ENCODE measurements at regions not wholly inside any gene's neighbourhood (a gene's known extent, or its start where the extent isn't known, plus 50 kb on each side); places are given as distances from the start of the nearest gene placed in this dataset.
"Not testable (repeated sequence)": the region's sequence is repeated elsewhere in the genome, so short reads cannot be mapped to it uniquely, and the experiment has no call there.

DNA sequence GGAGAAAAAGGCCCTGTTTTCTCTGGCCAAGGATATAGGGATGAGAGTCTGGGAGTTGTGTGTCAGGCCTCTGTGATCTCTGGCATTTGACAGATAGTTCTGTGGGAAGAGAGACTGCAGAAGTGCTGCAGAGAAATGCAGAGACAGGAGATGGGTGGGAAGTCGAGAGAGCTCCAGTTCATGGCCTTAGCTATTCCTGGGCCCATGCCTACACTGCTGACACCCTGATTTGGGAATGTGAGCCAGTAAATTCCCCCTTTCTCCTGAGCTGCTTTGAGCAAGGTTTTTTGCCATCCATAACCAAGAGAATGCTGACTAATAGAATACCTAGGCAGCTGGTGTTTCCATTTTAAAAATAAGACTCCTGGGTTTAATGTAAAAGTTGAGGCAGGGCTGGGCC, 59.3 kb downstream of the EBLN2 start:
- no peak for DNase-seq

- no peak for DNase-seq
Observed at GRCh38 chr3:73121669-73122331, 60.3 kb downstream of the EBLN2 start.

DNA sequence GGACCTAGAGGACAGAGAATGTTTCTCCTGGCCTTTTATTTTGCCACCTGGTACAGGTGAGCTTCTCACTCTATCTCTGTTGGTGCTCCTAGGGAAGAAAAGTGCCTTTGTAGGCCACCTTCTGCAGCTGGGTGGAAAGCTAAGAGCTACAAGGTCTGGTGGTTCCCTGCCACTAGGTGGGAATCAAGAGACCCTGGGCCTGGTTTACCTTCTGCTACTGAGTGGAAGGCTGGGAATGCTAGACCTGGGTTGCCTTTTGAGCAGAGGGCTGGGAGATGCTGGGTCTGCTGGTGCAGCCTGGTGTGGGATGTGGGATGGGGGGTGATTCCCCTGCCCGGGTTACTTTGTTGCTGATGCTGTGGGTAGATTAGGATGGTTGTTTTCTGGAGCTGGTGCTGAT, 72.6 kb downstream of the EBLN2 start:
- no peak for DNase-seq

DNA sequence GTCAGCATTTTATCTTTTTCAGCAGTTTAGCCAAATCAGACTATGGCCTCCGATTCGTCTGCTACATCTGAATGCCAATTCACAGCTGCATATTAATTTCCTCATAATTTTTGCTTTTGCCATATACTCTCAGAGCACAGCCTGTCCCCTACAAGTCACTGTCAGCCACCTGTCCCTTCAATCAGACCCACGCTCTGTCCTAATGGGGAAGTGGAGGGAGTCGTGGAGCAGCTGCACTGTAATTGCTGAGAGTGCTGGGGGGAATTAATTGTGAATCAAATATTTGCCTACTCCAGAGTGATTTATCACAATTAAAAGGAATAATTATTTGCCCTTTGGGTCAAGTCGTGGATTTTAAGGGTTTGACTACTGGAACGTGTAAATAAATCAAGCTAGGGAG, 75.5 kb downstream of the EBLN2 start:
- DNase-seq: no peak

DNA sequence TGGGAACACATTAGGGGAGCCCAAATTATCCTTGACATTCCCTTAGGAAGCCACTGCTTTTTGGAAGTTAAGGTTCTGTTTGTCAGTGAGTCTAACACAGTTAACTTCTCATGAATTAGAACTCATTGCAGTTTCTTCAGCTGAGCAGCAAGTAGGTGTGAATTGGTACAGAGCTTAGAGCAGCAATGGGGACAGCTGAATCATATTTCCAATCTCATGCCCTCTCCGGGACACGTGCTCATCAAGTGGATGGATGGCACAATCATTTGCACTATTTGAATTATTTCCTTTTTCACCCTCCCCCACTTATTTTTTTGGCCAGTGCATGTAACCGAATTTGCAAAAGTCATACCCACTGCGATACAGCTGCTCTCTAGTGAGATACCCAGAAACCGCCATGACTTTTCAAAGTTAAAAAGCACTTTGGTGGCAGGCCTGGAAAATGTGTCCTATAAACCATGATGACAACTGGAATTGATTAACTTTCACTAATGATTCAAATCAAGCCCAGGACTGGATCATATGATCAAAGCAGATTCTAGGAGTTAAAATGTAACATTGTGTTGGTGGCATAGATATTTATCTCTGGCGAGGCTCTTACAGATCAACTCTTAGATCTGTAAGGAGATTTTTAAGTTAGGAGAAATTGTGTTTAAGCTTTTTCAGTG, 76.4 kb downstream of the EBLN2 start:
- no peak for DNase-seq

DNA sequence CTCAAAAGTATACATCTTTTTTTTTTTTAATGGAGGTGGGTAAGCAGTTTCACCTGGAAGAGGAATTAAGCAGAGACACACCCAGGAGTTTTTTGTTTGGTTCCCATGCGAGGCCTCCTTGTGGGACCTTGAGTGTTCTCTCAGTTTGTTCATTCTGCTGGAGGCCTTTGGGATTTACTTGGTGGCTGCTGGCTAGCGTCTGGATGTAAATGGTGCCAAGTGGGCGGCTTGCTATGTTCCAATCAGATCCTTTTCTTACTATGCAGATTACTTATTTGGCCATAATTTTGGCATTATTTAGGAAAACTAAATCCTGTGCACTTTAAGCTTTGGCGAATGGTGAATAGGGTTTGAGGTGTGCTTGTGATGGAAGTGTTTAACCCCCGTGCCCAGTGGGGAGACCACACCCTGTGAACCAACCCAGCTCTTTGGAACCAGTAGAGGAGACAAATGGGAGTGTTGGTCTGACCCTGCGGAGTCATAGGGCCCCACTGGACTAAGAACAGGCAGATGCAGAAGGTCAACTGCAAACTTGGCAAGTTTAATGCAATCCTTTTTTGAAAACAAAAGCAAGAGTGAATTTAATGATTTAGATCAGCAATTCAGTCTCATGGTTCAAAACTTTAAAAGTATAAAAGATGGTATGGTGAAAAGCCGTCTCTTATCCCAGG, 79.4 kb downstream of the EBLN2 start:
- no peak for DNase-seq

- DNase-seq: no peak
Observed at GRCh38 chr3:73141525-73141924, 80.1 kb downstream of the EBLN2 start.

- DNase-seq: no peak
Observed at GRCh38 chr3:73143401-73143800, 81.9 kb downstream of the EBLN2 start.

- DNase-seq: peak; percentile 83
Observed at GRCh38 chr3:73143821-73144237, 82.4 kb downstream of the EBLN2 start.

DNA sequence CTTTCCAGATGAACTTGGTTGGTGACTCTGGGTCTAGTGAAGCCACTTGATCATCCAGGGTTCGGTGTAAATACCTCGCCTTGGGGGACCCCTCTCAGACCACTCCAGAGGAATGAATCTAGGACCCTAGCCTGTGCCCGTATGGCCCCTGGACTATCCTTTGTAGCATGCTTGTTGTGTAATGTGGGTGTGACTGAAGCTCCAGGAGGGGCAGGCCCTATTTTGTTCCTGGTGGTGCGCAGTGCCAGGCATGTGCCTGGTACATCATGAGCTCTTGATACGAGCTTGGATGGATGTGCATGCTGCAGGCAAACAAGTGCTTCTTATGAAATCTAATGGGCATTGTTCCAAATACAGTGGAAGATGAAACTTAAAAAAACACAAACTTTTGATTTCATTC, 82.8 kb downstream of the EBLN2 start:
- DNase-seq: peak; percentile 53

- no peak for DNase-seq
Observed at GRCh38 chr3:73144828-73145227, 83.4 kb downstream of the EBLN2 start.

DNA sequence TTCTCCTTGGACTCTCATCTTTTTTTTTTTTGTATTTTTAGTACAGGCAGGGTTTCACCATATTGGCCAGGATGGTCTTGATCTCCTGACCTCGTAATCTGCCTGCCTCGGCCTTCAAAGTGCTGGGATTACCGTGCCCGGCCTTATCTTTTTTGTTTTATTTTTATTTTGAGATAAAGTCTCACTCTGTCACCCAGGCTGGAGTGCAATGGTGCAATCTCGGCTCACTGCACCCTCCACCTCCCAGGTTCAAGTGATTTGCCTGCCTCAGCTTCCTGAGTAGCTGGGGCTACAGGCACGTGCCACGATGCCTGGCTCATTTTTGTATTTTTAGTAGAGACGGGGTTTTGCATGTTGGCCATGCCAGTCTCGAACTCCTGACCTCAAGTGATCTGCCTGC, 86.0 kb downstream of the EBLN2 start:
- DNase-seq: not testable (repeated sequence)

- no peak for DNase-seq
Observed at GRCh38 chr3:73148206-73148605, 86.7 kb downstream of the EBLN2 start.

DNA sequence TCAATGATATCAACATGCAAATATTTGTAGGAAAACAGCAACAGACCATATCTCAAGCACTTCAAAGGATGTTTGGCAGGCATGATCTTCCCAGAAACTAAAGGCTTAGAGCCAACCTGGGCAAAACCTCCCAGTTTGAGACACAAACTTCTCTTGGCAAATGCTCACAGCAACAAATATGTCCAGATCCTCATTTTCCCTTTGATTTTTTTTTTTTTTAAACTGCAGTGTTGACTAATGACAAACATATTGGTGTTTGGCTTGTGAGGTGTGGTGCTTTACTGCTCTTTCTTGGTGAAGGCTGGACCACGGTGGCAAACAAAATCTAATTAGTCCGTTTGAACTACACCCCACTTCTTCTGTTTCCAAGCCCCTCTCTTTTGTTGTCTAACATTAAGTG, 87.2 kb downstream of the EBLN2 start:
- no peak for DNase-seq

- no peak for DNase-seq
Observed at GRCh38 chr3:73150369-73151130, 89.1 kb downstream of the EBLN2 start.

DNA sequence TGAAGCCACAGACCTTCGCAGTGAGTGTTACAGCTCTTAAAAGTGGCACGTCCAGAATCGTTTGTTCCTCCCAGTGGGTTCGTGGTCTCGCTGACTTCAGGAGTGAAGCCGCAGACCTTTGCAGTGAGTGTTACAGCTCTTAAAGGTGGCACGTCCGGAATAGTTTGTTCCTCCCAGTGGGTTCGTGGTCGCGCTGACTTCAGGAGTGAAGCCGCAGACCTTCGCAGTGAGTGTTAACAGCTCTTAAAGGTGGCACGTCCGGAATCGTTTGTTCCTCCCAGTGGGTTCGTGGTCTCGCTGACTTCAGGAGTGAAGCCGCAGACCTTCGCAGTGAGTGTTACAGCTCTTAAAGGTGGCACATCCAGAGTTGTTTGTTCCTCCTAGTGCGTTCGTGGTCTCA, 91.1 kb downstream of the EBLN2 start:
- not testable (repeated sequence) for DNase-seq

- DNase-seq: not testable (repeated sequence)
Observed at GRCh38 chr3:73153057-73153456, 91.6 kb downstream of the EBLN2 start.

GRCh38 chr3:73154261-73154660, 92.8 kb downstream of the EBLN2 start:
- DNase-seq: not testable (repeated sequence)

- not testable (repeated sequence) for DNase-seq
Observed at GRCh38 chr3:73155441-73155840, 94.0 kb downstream of the EBLN2 start.

GRCh38 chr3:73164622-73165021, 103.2 kb downstream of the EBLN2 start:
- DNase-seq: no peak

- no peak for DNase-seq
Observed at GRCh38 chr3:73175698-73176097, 114.2 kb downstream of the EBLN2 start.

GRCh38 chr3:73176941-73177340, 115.5 kb downstream of the EBLN2 start:
- DNase-seq: no peak

DNA sequence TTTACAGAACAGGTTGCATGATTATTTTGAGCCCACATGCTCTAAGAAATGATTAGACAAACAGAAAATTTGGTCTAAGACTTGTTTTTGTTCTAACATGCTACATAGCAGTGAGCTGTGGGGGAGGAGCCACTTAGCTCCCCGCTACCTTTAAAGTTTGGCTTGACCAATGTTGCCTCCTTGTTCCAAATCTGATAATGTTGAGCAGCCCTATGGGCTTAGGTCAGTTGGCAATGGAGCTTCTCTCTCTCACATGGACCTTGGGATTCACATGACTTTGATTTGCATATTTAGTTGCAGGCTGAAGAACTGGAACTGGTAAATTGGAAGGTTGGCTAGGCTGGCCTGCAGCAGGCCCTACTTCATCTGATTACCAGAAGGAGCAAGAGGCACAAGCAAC, 116.4 kb downstream of the EBLN2 start:
- DNase-seq: no peak

DNA sequence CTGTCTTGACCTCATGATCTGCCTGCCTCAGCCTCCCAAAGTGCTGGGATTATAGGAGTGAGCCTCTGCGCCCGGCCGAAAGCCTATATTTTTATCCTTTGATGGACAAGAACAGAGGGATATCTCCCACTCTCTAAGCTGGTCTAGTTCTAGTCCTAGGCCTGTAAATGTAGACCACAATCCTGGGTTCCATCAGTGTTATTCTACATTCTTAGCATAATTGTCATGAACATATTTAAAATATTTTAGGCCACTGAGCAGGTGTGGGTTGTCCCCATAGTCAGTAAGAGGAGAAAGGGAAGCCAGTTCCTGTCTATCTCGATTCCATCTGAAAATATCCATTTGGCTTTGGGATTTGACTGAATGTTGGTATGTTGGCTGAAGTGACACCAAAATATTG, 118.1 kb downstream of the EBLN2 start:
- DNase-seq: no peak
